Immature natural killer cell (primary cell): ENCODE measurements at regions not wholly inside any gene's neighbourhood (a gene's known extent, or its start where the extent isn't known, plus 50 kb on each side); places are given as distances from the start of the nearest gene placed in this dataset.

Experiments used
- DNase-seq, 3 donors: peaks; one replicate each; pipeline ENCODE4 v3.0.0; 2022; ENCODE audit warnings: mixed read lengths in 1 of 3
- H3K27ac Mint-ChIP-seq, 6 donors: one replicate each; pipeline ENCODE4 v1.8.0; 2020; ENCODE audit warnings: mixed read lengths in 6 of 6, mild to moderate bottlenecking in 5 of 6, inconsistent platforms in 4 of 6, moderate library complexity in 3 of 6
- H3K27me3 Mint-ChIP-seq, 3 donors: one replicate each; pipeline ENCODE4 v1.8.0; 2020 to 2021; ENCODE audit warnings: low read depth in 3 of 3, mild to moderate bottlenecking in 3 of 3, mixed read lengths in 3 of 3, moderate library complexity in 3 of 3, inconsistent platforms in 1 of 3
- H3K36me3 Mint-ChIP-seq, 3 donors: one replicate each; pipeline ENCODE4 v1.8.0; 2020; ENCODE audit warnings: mixed read lengths in 3 of 3, inconsistent platforms in 2 of 3, mild to moderate bottlenecking in 2 of 3
- H3K4me1 Mint-ChIP-seq, 2 donors: one replicate each; pipeline ENCODE4 v1.8.0; 2020; ENCODE audit warnings: inconsistent platforms in 2 of 2, mild to moderate bottlenecking in 2 of 2, mixed read lengths in 2 of 2, moderate library complexity in 1 of 2
- H3K4me3 Mint-ChIP-seq, 5 donors: one replicate each; pipeline ENCODE4 v1.8.0; 2020; ENCODE audit warnings: mild to moderate bottlenecking in 5 of 5, mixed read lengths in 5 of 5, inconsistent platforms in 3 of 5, moderate library complexity in 3 of 5
- H3K9me3 Mint-ChIP-seq, 6 donors: one replicate each; pipeline ENCODE4 v1.8.0; 2020; ENCODE audit warnings: mild to moderate bottlenecking in 6 of 6, mixed read lengths in 6 of 6, inconsistent platforms in 4 of 6, moderate library complexity in 3 of 6

DNA sequence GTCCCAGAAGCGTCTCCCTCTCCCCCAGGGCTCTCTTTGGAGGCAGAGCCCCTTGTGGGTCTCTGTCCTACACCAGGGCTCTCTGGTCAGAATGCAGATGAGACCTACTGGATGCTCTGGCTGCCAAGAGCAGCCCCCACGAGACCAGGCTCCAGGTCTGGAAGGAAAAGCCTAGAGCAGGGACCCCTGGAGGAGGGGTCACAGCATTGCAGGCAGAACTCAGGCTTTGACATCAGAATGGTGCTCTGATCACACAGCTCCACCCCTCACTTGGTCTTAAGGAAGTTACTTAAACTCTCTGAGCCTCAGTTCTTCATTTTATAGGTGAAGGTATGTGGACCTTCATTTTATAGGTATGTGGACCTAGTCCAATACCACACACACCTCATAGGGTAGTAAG, 83.1 kb downstream of the ARL6IP4 start:
- peak overlapping the region in 1 of 5 donors; percentile 30 for H3K4me3 Mint-ChIP-seq

DNA sequence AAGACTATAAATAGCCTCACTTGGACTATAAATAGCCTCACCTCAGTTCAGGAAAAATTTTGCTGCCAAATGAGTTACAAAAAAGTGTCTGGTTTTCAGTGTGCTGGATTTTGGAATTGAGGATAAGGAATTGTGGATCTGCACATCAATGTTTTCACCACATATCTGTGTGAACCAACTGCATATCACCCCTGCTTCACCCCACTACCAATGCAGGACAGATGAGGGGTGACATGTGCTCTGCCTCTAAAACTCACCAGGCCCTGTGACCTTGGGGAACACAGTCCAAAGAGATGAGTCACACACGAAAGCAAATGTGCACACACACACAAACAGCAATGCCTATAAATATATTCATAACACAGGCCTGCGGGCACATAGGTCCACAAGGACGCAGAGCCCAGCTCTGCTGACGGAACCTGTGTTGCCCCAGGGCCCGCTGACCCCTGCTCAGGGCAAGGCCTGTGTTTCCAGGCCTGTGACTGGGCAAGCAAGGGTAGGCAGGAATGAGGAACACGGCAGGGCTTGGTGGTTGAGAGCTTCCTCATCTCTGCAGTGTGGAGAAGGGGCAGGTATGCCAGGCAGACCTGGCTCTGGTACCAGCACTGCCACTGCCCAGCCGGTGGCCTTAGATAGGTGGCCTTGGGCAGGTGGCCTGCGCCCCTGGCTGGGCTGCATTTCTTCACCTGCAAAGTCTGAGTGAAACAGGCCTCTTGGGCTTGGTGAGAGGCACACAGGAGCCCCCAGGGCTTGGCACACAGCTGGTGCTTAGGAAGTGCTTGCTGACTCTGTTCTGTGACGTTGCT, 82.4 kb downstream of the ARL6IP4 start:
- Mint-ChIP-seq H3K4me1 (peaks cover 87 to 88% of the 10 kb centered on the region in 2 donors), H3K27ac (peak overlapping the region in 3 of 6 donors; percentile 45 to 50 (median 45)), H3K4me3 (no peak overlapping the region), H3K9me3 (no peaks in the 10 kb centered on the region), H3K27me3 (peaks cover 0 to 3% (median 0%) of the 10 kb centered on the region in 3 donors), H3K36me3 (no peaks in the 10 kb centered on the region)
- no peak for DNase-seq

More for the DNA sequence above, 83.1 kb downstream of the ARL6IP4 start:
- peaks cover 83 to 84% of the 10 kb centered on the region in 2 donors for H3K4me1 Mint-ChIP-seq
- H3K27ac Mint-ChIP-seq: peak overlapping the region in 4 of 6 donors; percentile 45 to 76 (median 57)
- H3K27me3 Mint-ChIP-seq: peaks cover 0 to 3% (median 0%) of the 10 kb centered on the region in 3 donors
- H3K9me3 Mint-ChIP-seq: no peaks in the 10 kb centered on the region
- no peaks in the 10 kb centered on the region for H3K36me3 Mint-ChIP-seq
- no peak for DNase-seq

DNA sequence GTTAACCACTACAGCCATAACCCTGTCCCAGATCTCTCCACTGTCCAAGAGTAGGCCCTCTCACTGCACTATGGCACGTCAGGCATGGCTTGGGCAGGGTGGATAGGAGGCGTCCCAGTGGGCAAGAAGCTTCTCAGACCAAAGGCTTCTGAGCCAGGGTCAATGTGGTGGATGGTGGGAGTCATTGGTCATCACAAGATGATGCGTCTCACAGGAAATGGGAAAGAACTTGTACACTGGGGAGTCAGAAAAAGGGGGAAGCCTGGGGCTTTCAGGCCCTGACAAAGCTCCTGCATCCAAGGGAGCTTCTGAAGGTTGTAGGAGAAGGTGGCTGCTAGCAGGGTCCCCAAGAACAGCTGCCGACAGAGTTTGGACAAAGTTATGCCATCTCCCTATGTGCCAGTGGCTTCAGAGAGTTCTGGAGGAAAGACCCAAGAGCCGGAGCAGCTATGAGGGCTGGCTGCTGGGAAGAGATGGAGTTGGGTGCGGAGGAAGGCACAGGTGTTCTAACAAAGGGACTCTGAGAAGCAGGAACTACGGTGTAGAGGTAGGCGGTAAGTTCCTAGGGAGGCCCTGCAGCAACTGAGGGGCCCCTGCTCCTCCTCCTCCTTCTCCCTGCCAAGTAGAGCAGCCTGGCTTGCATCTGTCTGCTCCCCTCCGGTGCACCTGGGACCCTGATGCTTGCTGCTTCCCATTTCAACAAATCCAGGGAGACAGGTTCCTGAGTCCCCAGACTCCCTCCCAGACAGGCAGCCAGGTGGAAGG, 81.1 kb downstream of the ARL6IP4 start:
- H3K9me3 Mint-ChIP-seq: no peaks in the 10 kb centered on the region
- no peaks in the 10 kb centered on the region for H3K36me3 Mint-ChIP-seq
- peaks cover 0 to 2% (median 0%) of the 10 kb centered on the region in 3 donors for H3K27me3 Mint-ChIP-seq
- peak overlapping the region in 3 of 6 donors; percentile 48 to 53 (median 53) for H3K27ac Mint-ChIP-seq
- no peak for DNase-seq
- H3K4me3 Mint-ChIP-seq: no peak overlapping the region
- peaks cover 76 to 78% of the 10 kb centered on the region in 2 donors for H3K4me1 Mint-ChIP-seq

DNA sequence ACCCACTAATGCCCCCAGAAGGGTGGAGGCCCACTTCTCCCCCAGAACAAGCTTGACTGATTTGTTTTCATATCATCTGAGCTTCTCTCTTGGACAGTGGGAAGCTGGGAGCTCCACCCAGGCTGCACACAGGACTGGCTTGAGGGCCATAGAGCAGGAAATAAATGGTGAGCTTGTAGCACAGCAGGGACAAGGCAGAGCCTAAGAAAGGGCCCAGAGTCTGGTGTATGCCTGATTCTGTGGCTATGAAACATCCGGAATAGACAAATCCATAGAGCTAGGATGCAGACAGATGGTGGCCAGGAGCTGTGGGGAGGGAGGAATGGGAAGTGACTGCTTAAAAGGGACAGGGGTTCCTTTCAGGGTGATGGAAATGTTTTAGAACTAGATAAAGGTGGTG, 79.0 kb downstream of the ARL6IP4 start:
- H3K27ac Mint-ChIP-seq: peak overlapping the region in 5 of 6 donors; percentile 41 to 82 (median 74)

DNA sequence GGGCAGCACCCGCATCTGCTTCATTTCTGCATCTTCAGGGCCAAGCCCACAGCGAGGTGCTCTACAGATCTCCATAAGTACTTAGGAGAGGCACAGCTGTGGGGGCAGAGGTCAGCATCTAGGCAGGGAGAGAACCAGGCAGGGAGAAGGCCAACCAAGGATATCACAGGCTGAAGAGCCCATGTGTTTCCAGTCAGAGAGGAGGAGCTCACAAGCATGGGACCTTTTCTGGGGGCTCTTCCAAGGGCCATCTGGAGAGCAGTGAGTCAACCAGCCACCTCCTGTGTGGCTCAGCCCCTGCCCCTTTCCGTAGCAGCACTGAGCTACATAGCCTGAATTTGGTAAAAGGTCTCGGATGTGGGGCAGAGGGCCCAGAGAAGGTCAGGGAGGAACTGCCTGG, 78.5 kb downstream of the ARL6IP4 start:
- Mint-ChIP-seq H3K27ac (peak overlapping the region in 3 of 6 donors; percentile 39 to 72 (median 49)), H3K4me1 (peaks cover 61 to 65% of the 10 kb centered on the region in 2 donors)

More for the DNA sequence above, 79.0 kb downstream of the ARL6IP4 start:
- DNase-seq: no peak
- Mint-ChIP-seq H3K27me3 (peaks cover 0 to 2% (median 0%) of the 10 kb centered on the region in 3 donors), H3K36me3 (peaks cover 0 to 9% (median 7%) of the 10 kb centered on the region in 3 donors), H3K4me3 (no peak overlapping the region), H3K9me3 (no peaks in the 10 kb centered on the region), H3K4me1 (peaks cover 64 to 70% of the 10 kb centered on the region in 2 donors)

DNA sequence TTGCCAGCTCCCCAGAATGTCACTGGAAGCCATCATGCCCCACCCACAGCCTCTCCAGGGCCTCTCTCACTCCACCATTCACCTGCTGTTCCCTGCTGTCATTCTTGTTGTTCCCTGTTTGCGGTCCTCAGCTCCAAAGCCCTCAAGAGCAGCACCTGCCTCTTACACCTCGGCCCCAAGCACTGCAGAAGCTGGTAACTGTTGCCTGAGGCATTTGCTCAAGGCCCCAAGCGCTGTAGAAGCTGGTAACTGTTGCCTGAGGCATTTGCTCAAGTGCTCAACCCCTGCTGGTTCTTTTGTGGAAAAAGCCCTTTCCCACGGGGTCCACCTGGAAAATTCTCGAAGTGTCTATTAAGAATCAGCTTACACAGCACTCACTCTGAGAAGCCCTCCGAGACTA, 78.0 kb downstream of the ARL6IP4 start:
- peak overlapping the region in 5 of 6 donors; percentile 2 to 61 (median 39) for H3K27ac Mint-ChIP-seq
- H3K4me3 Mint-ChIP-seq: no peak overlapping the region
- no peaks in the 10 kb centered on the region for H3K9me3 Mint-ChIP-seq
- no peaks in the 10 kb centered on the region for H3K27me3 Mint-ChIP-seq
- peaks cover 0 to 9% (median 7%) of the 10 kb centered on the region in 3 donors for H3K36me3 Mint-ChIP-seq
- no peak for DNase-seq
- H3K4me1 Mint-ChIP-seq: peaks cover 56 to 60% of the 10 kb centered on the region in 2 donors

More for the DNA sequence above, 78.5 kb downstream of the ARL6IP4 start:
- no peak overlapping the region for H3K4me3 Mint-ChIP-seq
- H3K36me3 Mint-ChIP-seq: peaks cover 0 to 9% (median 7%) of the 10 kb centered on the region in 3 donors
- DNase-seq: no peak
- H3K9me3 Mint-ChIP-seq: no peaks in the 10 kb centered on the region
- H3K27me3 Mint-ChIP-seq: peaks cover 0 to under 1% (median 0%) of the 10 kb centered on the region in 3 donors

DNA sequence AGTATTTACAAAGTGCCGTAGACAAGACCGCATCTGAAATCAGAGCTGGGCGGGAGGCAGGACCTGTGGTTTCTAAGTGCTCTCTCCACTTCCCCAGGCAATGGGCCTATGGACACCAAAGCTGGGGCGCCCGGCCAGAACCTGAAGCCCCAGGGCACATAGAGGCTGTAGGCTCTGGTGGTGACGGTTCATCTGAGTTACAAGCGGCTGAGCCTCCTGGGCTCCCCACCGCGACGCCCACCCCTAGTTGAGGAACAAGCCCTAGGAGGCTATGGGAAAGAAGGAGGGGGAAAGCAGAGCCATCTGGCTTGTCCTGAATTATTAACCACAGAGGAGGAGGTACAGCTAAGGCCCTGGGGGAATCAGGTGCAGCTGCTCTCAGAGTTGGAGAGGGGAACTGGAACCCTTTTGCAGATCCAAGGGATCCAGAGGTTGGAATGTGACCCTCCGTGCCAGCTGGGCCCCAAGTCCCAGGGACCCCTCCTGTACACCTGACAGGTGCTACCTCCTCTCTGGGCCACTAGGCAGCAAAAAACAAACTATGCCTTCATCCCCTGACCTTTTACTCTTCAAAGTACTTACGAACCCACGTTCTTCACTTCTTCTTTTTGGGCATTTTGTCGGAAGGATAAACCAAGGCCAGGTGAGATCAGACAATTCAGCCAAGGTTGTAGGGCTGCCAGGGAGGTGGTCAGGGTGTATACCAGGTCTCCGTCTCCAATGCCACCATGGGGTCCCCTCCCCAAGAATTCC, 77.2 kb downstream of the ARL6IP4 start:
- Mint-ChIP-seq H3K4me3 (no peak overlapping the region), H3K4me1 (peaks cover 50 to 56% of the 10 kb centered on the region in 2 donors), H3K36me3 (peaks cover 0 to 9% (median 7%) of the 10 kb centered on the region in 3 donors), H3K27me3 (no peaks in the 10 kb centered on the region), H3K27ac (peak overlapping the region in 3 of 6 donors; percentile 14 to 49 (median 25)), H3K9me3 (no peaks in the 10 kb centered on the region)
- no peak for DNase-seq

DNA sequence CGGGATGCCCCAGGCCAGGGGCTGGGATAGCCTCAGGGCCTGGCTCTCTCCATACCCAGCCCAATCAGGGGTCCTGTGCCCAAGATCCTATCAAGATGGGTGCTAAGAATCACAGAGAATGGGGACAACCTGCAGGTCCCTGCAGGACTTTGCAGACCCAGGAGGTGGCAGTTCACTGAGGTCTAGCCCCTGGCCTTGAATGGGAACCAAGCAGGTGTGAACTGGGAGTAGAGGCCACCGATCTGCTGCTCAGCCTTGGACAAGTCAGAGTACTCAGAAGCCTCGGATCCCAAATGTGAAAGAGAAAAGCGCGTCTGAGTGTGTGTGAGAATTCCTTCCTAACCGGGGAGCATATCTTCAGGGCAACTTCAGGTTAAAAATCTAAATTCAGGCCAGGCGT, 76.2 kb downstream of the ARL6IP4 start:
- DNase-seq: no peak

DNA sequence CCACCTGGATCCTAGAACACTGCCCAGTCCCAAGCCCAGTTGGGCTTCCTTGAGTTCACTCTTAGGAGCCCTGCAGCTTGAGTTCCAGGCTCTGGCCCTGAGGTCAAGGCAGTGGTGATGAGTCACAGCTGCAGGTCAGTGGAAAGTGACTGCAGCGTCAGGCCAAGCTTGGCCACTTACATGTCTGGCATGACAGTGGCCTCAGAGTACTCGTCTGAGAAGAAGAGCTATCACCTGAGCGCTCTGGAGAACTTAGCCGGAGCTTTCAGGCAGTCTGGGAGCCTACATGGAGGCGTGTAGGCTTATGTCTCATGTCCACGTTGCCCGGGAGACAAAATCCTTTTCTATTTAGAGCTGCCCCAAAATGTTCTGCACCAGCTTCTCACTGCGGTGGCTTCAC, 75.6 kb downstream of the ARL6IP4 start:
- no peaks in the 10 kb centered on the region for H3K9me3 Mint-ChIP-seq
- H3K4me1 Mint-ChIP-seq: peaks cover 42 to 54% of the 10 kb centered on the region in 2 donors
- DNase-seq: no peak
- peak overlapping the region in 3 of 6 donors; percentile 42 to 63 (median 49) for H3K27ac Mint-ChIP-seq
- H3K27me3 Mint-ChIP-seq: no peaks in the 10 kb centered on the region
- no peak overlapping the region for H3K4me3 Mint-ChIP-seq
- peaks cover 0 to 15% (median 7%) of the 10 kb centered on the region in 3 donors for H3K36me3 Mint-ChIP-seq

More for the DNA sequence above, 76.2 kb downstream of the ARL6IP4 start:
- H3K4me3 Mint-ChIP-seq: no peak overlapping the region
- peaks cover 43 to 49% of the 10 kb centered on the region in 2 donors for H3K4me1 Mint-ChIP-seq
- H3K27me3 Mint-ChIP-seq: no peaks in the 10 kb centered on the region
- H3K27ac Mint-ChIP-seq: peak overlapping the region in 3 of 6 donors; percentile 26 to 53 (median 39)
- no peaks in the 10 kb centered on the region for H3K9me3 Mint-ChIP-seq
- H3K36me3 Mint-ChIP-seq: peaks cover 0 to 9% (median 7%) of the 10 kb centered on the region in 3 donors

DNA sequence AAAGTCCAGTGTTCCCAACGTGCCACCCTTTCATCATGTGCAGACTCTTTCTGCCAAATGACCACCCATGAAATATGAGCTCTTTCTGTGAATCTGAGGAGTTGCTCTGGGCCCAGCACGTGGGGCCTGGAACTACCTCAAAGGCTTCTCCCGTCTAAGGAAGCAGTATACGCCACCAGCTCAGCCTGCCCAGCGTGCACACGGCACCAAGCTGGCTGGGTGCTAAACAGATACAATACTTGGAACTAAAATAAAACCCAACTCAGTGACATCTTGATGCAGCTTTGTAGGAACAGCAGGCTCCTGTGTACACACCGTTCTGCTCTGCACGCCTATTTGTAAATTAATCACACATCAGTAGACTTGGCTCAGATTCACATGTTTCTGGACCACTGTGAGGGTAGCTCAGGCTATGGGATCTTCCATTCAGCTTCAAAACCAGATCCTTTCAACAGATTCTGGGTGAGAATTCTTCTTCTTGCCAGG, 74.8 kb downstream of the ARL6IP4 start:
- H3K9me3 Mint-ChIP-seq: no peaks in the 10 kb centered on the region
- DNase-seq: no peak
- H3K4me1 Mint-ChIP-seq: peaks cover 41 to 54% of the 10 kb centered on the region in 2 donors
- H3K27me3 Mint-ChIP-seq: no peaks in the 10 kb centered on the region
- peaks cover 0 to 15% (median 7%) of the 10 kb centered on the region in 3 donors for H3K36me3 Mint-ChIP-seq
- no peak overlapping the region for H3K4me3 Mint-ChIP-seq
- peak overlapping the region; percentile 1 to 86 (median 48) for H3K27ac Mint-ChIP-seq

DNA sequence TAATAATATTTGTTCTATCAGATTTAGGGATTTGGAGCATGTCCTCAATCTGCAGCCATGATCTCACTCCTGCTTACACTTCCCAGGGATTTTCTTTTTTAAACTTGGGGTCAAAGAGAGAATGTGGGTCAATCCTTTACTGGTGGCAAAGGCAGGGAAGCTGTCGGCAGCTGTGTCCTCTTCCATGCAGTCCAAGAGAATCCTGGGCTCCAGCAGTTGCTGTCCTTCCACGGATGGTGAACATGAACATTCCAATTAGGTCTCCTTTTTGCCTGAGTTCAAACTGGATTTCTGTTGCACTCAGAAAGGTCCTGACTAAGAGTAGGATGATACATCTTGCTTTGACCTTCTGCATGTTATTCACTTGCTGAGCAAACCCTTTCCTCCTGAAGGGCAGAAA, 73.9 kb downstream of the ARL6IP4 start:
- H3K27me3 Mint-ChIP-seq: no peaks in the 10 kb centered on the region
- no peaks in the 10 kb centered on the region for H3K9me3 Mint-ChIP-seq
- H3K27ac Mint-ChIP-seq: no peak overlapping the region
- no peak for DNase-seq
- peaks cover 0 to 15% (median 7%) of the 10 kb centered on the region in 3 donors for H3K36me3 Mint-ChIP-seq
- no peak overlapping the region for H3K4me3 Mint-ChIP-seq
- H3K4me1 Mint-ChIP-seq: peaks cover 31 to 48% of the 10 kb centered on the region in 2 donors

DNA sequence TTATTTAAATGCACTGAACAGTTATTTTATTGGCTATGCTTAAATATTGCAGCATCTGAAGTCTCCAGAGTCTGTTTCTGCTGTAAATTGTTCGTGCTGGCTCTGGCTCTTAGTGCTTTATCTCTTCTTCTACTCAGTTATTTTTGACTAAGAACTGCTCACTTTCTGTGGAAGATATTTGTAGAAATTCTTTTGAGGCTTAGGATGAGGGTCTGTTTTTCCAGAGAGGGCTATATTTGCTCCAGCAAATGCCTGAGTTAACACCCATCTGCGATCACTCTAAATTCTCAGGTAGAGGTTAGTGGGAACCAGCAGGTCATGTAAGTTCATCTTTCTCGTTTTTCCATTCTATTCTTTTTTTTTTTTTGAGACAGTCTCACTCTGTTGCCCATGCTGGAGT, 71.1 kb downstream of the ARL6IP4 start:
- H3K9me3 Mint-ChIP-seq: no peaks in the 10 kb centered on the region
- H3K4me3 Mint-ChIP-seq: no peak overlapping the region
- peaks cover 0 to 2% (median 0%) of the 10 kb centered on the region in 3 donors for H3K27me3 Mint-ChIP-seq
- peak overlapping the region in 3 of 6 donors; percentile 25 to 50 (median 44) for H3K27ac Mint-ChIP-seq
- H3K36me3 Mint-ChIP-seq: peaks cover 0 to 15% (median 7%) of the 10 kb centered on the region in 3 donors
- peaks cover 26 to 32% of the 10 kb centered on the region in 2 donors for H3K4me1 Mint-ChIP-seq
- DNase-seq: no peak

DNA sequence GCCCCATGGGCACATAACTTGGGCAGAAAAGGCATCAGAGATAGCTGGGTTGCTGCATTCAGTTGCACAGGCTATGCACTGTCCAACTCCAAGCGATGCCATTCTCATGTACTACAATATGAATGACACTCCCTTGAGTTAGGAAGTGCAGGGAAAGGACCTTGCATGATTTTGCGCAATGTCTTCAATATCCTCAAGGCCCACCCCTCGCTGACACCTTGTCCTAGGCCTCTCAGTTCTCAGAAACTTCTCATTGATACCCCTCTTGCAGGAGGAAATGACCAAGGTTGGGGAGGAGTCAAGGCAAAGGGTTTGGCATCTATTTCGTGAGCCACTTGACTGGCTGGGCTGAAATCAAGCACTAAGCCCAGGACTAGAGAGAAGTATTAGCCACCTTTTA, 70.4 kb downstream of the ARL6IP4 start:
- Mint-ChIP-seq H3K4me1 (peaks cover 28 to 32% of the 10 kb centered on the region in 2 donors), H3K27me3 (peaks cover 0 to 2% (median 0%) of the 10 kb centered on the region in 3 donors), H3K4me3 (no peak overlapping the region), H3K9me3 (no peaks in the 10 kb centered on the region), H3K36me3 (peaks cover 0 to 13% (median 6%) of the 10 kb centered on the region in 3 donors), H3K27ac (peak overlapping the region in 4 of 6 donors; percentile 1 to 50 (median 24))
- DNase-seq: no peak
